Sigmoid colon (tissue), 3 donors: ENCODE measurements at regions not wholly inside any gene's neighbourhood (a gene's known extent, or its start where the extent isn't known, plus 50 kb on each side); places are given as distances from the start of the nearest gene placed in this dataset.

Source experiments
- CTCF ChIP-seq, 4 experiments: fragments of 450-650 bp in 3 of 4; fragments of 200-600 bp in 1 of 4; IDR thresholded peaks; one replicate each; pipeline ENCODE4 v1.5.1; 2016 to 2019; ENCODE audit warnings: antibody characterized with exemption in 4 of 4, mild to moderate bottlenecking in 3 of 4, moderate library complexity in 2 of 4
- POLR2A ChIP-seq, 2 donors: fragments of 450-650 bp; IDR thresholded peaks; one replicate each; pipeline ENCODE4 v1.6.1; 2016; ENCODE audit warnings: antibody characterized with exemption in 2 of 2, mild to moderate bottlenecking in 2 of 2, moderate library complexity in 2 of 2

- no peak for TF ChIP-seq POLR2A (IDR thresholded peaks at IDR 0.05)
- TF ChIP-seq CTCF (IDR thresholded peaks at IDR 0.05) = no peak
Measured at GRCh38 chr9:20043035-20043434, 254.2 kb upstream of the SLC24A2 start.
